ENCODE measurements at regions not wholly inside any gene's neighbourhood (a gene's known extent, or its start where the extent isn't known, plus 50 kb on each side); places are given as distances from the start of the nearest gene placed in this dataset.

GRCh38 chr4:160217352-160217751 lies 1114.5 kb downstream of the RAPGEF2 start:
- WGBS, 2 donors = 82 to 93% methylated on average over 1 of the region's 1 CpG

DNA sequence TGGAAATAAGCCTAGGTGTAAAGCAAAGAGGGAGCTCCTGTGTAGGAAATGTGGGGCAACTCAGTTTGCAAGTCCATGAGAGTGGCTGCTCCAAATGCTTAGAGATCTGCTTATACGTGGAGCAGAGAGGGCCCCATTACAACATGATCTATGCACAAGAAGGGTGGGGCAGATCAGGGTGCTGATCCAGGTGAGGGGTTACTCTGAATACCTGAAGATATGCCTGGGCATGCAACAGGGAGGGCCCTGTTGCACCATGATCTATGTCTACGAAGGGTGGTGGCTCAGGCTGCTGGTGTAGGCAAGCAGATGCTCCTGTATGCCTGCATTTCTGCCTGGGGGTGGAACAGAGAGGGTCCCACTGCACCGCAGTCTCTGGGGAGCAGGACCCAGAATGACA lies 1121.2 kb downstream of the RAPGEF2 start:
- Histone ChIP-seq H3K27ac (ENCODE audit: low read depth in 1 of 2, low read length in 1 of 2) (no peak overlapping the region), H3K9me3 (ENCODE audit: control insufficient read depth in 4 of 4, insufficient read depth in 3 of 4, low read length in 3 of 4) (peaks cover 0 to 11% (median 3%) of the 10 kb centered on the region in 4 donors), H3K4me1 (ENCODE audit: control insufficient read depth in 5 of 5, insufficient read depth in 5 of 5, low read length in 5 of 5) (no peaks in the 10 kb centered on the region), H3K9ac (ENCODE audit: insufficient read depth in 1 of 2, low read length in 2 of 2) (no peak overlapping the region), H3K4me3 (no peak overlapping the region), H3K27me3 (ENCODE audit: control insufficient read depth in 3 of 3, insufficient read depth in 3 of 3, low read length in 2 of 3) (no peaks in the 10 kb centered on the region), H3K36me3 (ENCODE audit: control insufficient read depth in 4 of 4, insufficient read depth in 4 of 4, low read length in 4 of 4) (no peaks in the 10 kb centered on the region)
- ATAC-seq (ENCODE audit: insufficient read depth, low FRiP score) (no peak), DNase-seq (no peak)
- no peak for TF ChIP-seq CTCF (IDR thresholded peaks at IDR 0.05; ENCODE audit: control extremely low read depth, extremely low read depth)
- WGBS, 2 donors = 80 to 88% methylated on average over 3 of the region's 3 CpGs

More at GRCh38 chr4:160217352-160217751, 1114.5 kb downstream of the RAPGEF2 start:
- Histone ChIP-seq H3K27ac (ENCODE audit: low read depth in 1 of 2, low read length in 1 of 2) (no peak overlapping the region), H3K4me3 (no peak overlapping the region), H3K36me3 (ENCODE audit: control insufficient read depth in 4 of 4, insufficient read depth in 4 of 4, low read length in 4 of 4) (no peaks in the 10 kb centered on the region), H3K4me1 (ENCODE audit: control insufficient read depth in 5 of 5, insufficient read depth in 5 of 5, low read length in 5 of 5) (no peaks in the 10 kb centered on the region), H3K9ac (ENCODE audit: insufficient read depth in 1 of 2, low read length in 2 of 2) (no peak overlapping the region), H3K27me3 (ENCODE audit: control insufficient read depth in 3 of 3, insufficient read depth in 3 of 3, low read length in 2 of 3) (no peaks in the 10 kb centered on the region), H3K9me3 (ENCODE audit: control insufficient read depth in 4 of 4, insufficient read depth in 3 of 4, low read length in 3 of 4) (peaks cover 0 to 5% (median 2%) of the 10 kb centered on the region in 4 donors)
- TF ChIP-seq CTCF (IDR thresholded peaks at IDR 0.05; ENCODE audit: control extremely low read depth, extremely low read depth) = no peak
- DNase-seq = no peak
- ATAC-seq (ENCODE audit: insufficient read depth, low FRiP score) = no peak

- Histone ChIP-seq H3K4me1 (ENCODE audit: control insufficient read depth in 5 of 5, insufficient read depth in 5 of 5, low read length in 5 of 5) (no peaks in the 10 kb centered on the region), H3K27ac (ENCODE audit: low read depth in 1 of 2, low read length in 1 of 2) (no peak overlapping the region), H3K9ac (ENCODE audit: insufficient read depth in 1 of 2, low read length in 2 of 2) (no peak overlapping the region), H3K9me3 (ENCODE audit: control insufficient read depth in 4 of 4, insufficient read depth in 3 of 4, low read length in 3 of 4) (no peaks in the 10 kb centered on the region), H3K27me3 (ENCODE audit: control insufficient read depth in 3 of 3, insufficient read depth in 3 of 3, low read length in 2 of 3) (no peaks in the 10 kb centered on the region), H3K4me3 (no peak overlapping the region), H3K36me3 (ENCODE audit: control insufficient read depth in 4 of 4, insufficient read depth in 4 of 4, low read length in 4 of 4) (no peaks in the 10 kb centered on the region)
- DNase-seq (no peak), ATAC-seq (ENCODE audit: insufficient read depth, low FRiP score) (no peak)
- TF ChIP-seq CTCF (IDR thresholded peaks at IDR 0.05; ENCODE audit: control extremely low read depth, extremely low read depth) = no peak
- WGBS, 2 donors = 63 to 82% methylated on average over 3 of the region's 3 CpGs
Observed at GRCh38 chr4:160233141-160233540, 1130.3 kb downstream of the RAPGEF2 start.

DNA sequence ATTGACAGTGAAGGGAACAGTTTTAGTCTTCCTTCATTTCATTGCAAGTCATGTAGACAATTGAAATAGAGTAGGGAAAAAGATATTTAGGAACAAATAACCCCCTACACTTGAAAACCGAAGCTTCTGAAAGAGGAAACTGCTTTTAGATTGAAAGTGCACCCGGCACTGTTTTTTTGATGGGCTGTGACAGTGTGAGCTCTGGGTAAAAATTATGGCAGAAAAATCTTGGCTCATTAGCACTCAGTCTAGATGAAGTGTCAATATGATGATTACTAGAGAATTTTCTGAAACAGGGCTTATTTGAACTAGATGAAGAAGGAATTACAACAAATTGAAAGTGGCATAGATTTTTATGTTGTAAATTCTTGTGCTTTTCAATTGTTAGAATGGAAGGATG lies 1132.4 kb downstream of the RAPGEF2 start:
- Histone ChIP-seq H3K9ac (ENCODE audit: insufficient read depth in 1 of 2, low read length in 2 of 2) (no peak overlapping the region), H3K36me3 (ENCODE audit: control insufficient read depth in 4 of 4, insufficient read depth in 4 of 4, low read length in 4 of 4) (no peaks in the 10 kb centered on the region), H3K4me3 (no peak overlapping the region), H3K9me3 (ENCODE audit: control insufficient read depth in 4 of 4, insufficient read depth in 3 of 4, low read length in 3 of 4) (no peaks in the 10 kb centered on the region), H3K27me3 (ENCODE audit: control insufficient read depth in 3 of 3, insufficient read depth in 3 of 3, low read length in 2 of 3) (no peaks in the 10 kb centered on the region), H3K27ac (ENCODE audit: low read depth in 1 of 2, low read length in 1 of 2) (no peak overlapping the region), H3K4me1 (ENCODE audit: control insufficient read depth in 5 of 5, insufficient read depth in 5 of 5, low read length in 5 of 5) (no peaks in the 10 kb centered on the region)
- no peak for ATAC-seq (ENCODE audit: insufficient read depth, low FRiP score)
- TF ChIP-seq CTCF (IDR thresholded peaks at IDR 0.05; ENCODE audit: control extremely low read depth, extremely low read depth) = no peak
- DNase-seq = no peak
- WGBS, 2 donors = 34 to 44% methylated on average over 2 of the region's 2 CpGs

Data from lung (tissue), 11 donors.